ENCODE measurements at regions not wholly inside any gene's neighbourhood (a gene's known extent, or its start where the extent isn't known, plus 50 kb on each side); places are given as distances from the start of the nearest gene placed in this dataset.

- H3K36me3 Mint-ChIP-seq (ENCODE audit: low read depth), result no peaks in the 10 kb centered on the region
- intact Hi-C loops (cut with micrococcal nuclease), result no loop called here
- POLR2A ChIA-PET, result no interaction called here
- no peak for DNase-seq
- H3K4me3 Mint-ChIP-seq, result no peak overlapping the region
- H3K9me3 Mint-ChIP-seq, result peaks cover 4% of the 10 kb centered on the region
- H3K27ac Mint-ChIP-seq, result no peak overlapping the region
- CTCF ChIA-PET, result no interaction called here
- no peaks in the 10 kb centered on the region for H3K4me1 Mint-ChIP-seq
- no peak for TF ChIP-seq CTCF (IDR thresholded peaks at IDR 0.05)
- ATAC-seq (ENCODE audit: low read depth), result no peak
- H3K27me3 Mint-ChIP-seq, result no peaks in the 10 kb centered on the region
Measured at GRCh38 chrX:28312965-28313364, 274.3 kb upstream of the IL1RAPL1 start.

GRCh38 chrX:28312259-28312658 lies 275.0 kb upstream of the IL1RAPL1 start:
- ChIA-PET POLR2A (no interaction called here), CTCF (no interaction called here)
- Mint-ChIP-seq H3K4me1 (no peaks in the 10 kb centered on the region), H3K36me3 (ENCODE audit: low read depth) (no peaks in the 10 kb centered on the region), H3K27me3 (no peaks in the 10 kb centered on the region), H3K4me3 (no peak overlapping the region), H3K27ac (no peak overlapping the region), H3K9me3 (peaks cover 3% of the 10 kb centered on the region)
- no peak for TF ChIP-seq CTCF (IDR thresholded peaks at IDR 0.05)
- ATAC-seq (ENCODE audit: low read depth), result no peak
- intact Hi-C loops (cut with micrococcal nuclease), result no loop called here
- DNase-seq, result no peak

GRCh38 chrX:28311466-28311865 lies 275.8 kb upstream of the IL1RAPL1 start:
- ATAC-seq (ENCODE audit: low read depth) (no peak), DNase-seq (no peak)
- no peak for TF ChIP-seq CTCF (IDR thresholded peaks at IDR 0.05)
- intact Hi-C loops (cut with micrococcal nuclease), result no loop called here
- POLR2A ChIA-PET, result no interaction called here
- H3K9me3 Mint-ChIP-seq, result peaks cover 3% of the 10 kb centered on the region
- CTCF ChIA-PET, result no interaction called here
- H3K4me1 Mint-ChIP-seq, result no peaks in the 10 kb centered on the region
- no peak overlapping the region for H3K4me3 Mint-ChIP-seq
- no peaks in the 10 kb centered on the region for H3K36me3 Mint-ChIP-seq (ENCODE audit: low read depth)
- no peaks in the 10 kb centered on the region for H3K27me3 Mint-ChIP-seq
- no peak overlapping the region for H3K27ac Mint-ChIP-seq

- Mint-ChIP-seq H3K4me1 (no peaks in the 10 kb centered on the region), H3K27me3 (no peaks in the 10 kb centered on the region), H3K27ac (no peak overlapping the region), H3K36me3 (ENCODE audit: low read depth) (no peaks in the 10 kb centered on the region), H3K9me3 (peaks cover 3% of the 10 kb centered on the region), H3K4me3 (no peak overlapping the region)
- ATAC-seq (ENCODE audit: low read depth), result no peak
- ChIA-PET CTCF (no interaction called here), POLR2A (no interaction called here)
- no peak for TF ChIP-seq CTCF (IDR thresholded peaks at IDR 0.05)
- intact Hi-C loops (cut with micrococcal nuclease), result no loop called here
- DNase-seq, result no peak
Measured at GRCh38 chrX:28303486-28303885, 283.8 kb upstream of the IL1RAPL1 start.

- H3K9me3 Mint-ChIP-seq, result no peaks in the 10 kb centered on the region
- no peaks in the 10 kb centered on the region for H3K27me3 Mint-ChIP-seq
- ATAC-seq (ENCODE audit: low read depth), result no peak
- DNase-seq, result no peak
- CTCF ChIA-PET, result no interaction called here
- TF ChIP-seq CTCF (IDR thresholded peaks at IDR 0.05), result no peak
- H3K4me1 Mint-ChIP-seq, result no peaks in the 10 kb centered on the region
- H3K4me3 Mint-ChIP-seq, result no peak overlapping the region
- no peaks in the 10 kb centered on the region for H3K36me3 Mint-ChIP-seq (ENCODE audit: low read depth)
- H3K27ac Mint-ChIP-seq, result no peak overlapping the region
- POLR2A ChIA-PET, result no interaction called here
- intact Hi-C loops (cut with micrococcal nuclease), result no loop called here
Measured at GRCh38 chrX:28278726-28279125, 297.5 kb upstream of the DCAF8L1 start.

Data from activated B cell treated with CpG ODN at 0.5 μM for 24 hours (primary cell).